HL-60 (cell line): ENCODE measurements at regions not wholly inside any gene's neighbourhood (a gene's known extent, or its start where the extent isn't known, plus 50 kb on each side); places are given as distances from the start of the nearest gene placed in this dataset.

ENCODE experiments used
- CTCF ChIP-seq: IDR thresholded peaks from one replicate; pipeline ENCODE4 v1.5.1; 2011; ENCODE audit warnings: low read length, control low read depth, inconsistent platforms; ENCODE audit not compliant: insufficient read depth
- GABPA ChIP-seq: IDR thresholded peaks from 2 replicates; pipeline ENCODE4 v1.6.1; 2012; ENCODE audit warnings: low read depth
- POLR2AphosphoS5 ChIP-seq: IDR thresholded peaks from 2 replicates; pipeline ENCODE4 v1.6.1; 2012; ENCODE audit warnings: low read depth
- REST ChIP-seq: IDR thresholded peaks from 2 replicates; pipeline ENCODE4 v1.6.1; 2012; ENCODE audit warnings: low read depth; ENCODE audit not compliant: insufficient replicate concordance
- SPI1 ChIP-seq: IDR thresholded peaks from 2 replicates; pipeline ENCODE4 v1.6.1; 2012; ENCODE audit warnings: low read depth, mild to moderate bottlenecking, borderline replicate concordance

- TF ChIP-seq REST, result no peak
- no peak for TF ChIP-seq CTCF
- no peak for TF ChIP-seq POLR2AphosphoS5
- no peak for TF ChIP-seq GABPA
- TF ChIP-seq SPI1, result no peak
Observed at GRCh38 chr12:66929121-66929520, 250.2 kb upstream of the GRIP1 start.
